ENCODE measurements at regions not wholly inside any gene's neighbourhood (a gene's known extent, or its start where the extent isn't known, plus 50 kb on each side); places are given as distances from the start of the nearest gene placed in this dataset.
"Not testable (repeated sequence)": the region's sequence is repeated elsewhere in the genome, so short reads cannot be mapped to it uniquely, and the experiment has no call there.

DNA sequence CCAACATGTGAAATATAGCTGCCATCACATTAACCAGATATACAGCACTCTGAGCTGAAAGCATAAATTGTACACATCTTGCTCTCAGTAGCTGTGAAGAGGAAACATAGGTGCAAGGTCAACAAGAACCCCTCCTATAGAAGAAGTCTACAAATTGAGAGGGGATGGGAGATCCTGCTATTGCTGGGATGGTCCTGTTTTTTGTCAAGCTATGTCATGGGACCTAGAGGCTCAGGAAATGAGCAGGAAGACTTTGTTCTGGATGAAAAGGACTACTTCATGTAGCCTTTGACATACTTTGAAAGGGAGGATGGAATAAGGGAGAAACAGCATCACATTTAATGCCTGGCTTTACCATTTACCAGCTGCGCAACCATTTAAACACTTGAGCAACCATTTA is 688.8 kb downstream of the TTLL7 start:
- H3K27ac Mint-ChIP-seq; H3K27me3 Mint-ChIP-seq; H3K4me3 Mint-ChIP-seq; H3K4me1 Mint-ChIP-seq (ENCODE audit: low read depth); H3K36me3 Mint-ChIP-seq; H3K9me3 Mint-ChIP-seq (ENCODE audit: low read depth): not testable (repeated sequence)

DNA sequence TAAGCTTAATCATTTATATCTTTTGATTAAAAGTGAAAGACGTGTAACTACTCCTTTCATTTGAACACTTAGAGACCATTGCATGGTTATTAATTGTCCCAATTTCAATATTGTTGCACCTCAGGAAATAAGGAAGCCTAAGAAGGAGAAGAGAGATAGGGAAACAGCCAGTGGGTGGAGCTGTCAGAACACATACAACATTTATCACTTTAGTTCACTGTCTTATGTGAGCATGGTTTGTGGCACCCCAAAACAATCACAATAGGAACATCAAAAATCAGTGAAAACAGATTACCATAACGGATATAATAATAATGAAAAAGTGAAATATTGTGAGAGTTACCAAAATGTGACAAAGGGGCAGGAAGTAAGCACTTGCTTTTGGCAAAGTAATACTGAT is 689.9 kb downstream of the TTLL7 start:
- not testable (repeated sequence) for H3K27ac Mint-ChIP-seq; H3K9me3 Mint-ChIP-seq (ENCODE audit: low read depth); H3K27me3 Mint-ChIP-seq; H3K4me3 Mint-ChIP-seq; H3K4me1 Mint-ChIP-seq (ENCODE audit: low read depth); H3K36me3 Mint-ChIP-seq

DNA sequence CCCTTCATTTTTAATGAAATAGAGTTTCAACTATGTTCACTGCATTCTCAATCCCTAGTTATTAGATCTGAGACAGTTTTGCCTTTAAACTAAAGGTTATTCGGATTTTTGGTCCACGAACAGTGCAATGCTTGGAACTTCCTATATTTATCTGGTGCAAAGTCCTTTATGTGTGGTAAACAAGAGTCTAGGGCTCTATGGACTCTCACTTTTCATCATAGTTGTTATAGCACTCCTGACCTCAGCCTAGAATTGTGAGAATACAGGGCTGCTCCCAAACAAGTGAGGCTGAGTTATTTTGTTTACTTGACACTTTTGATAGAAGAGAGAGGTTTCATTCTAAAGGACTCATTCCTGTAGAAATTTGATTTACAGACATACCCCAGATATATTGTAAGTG is 692.1 kb downstream of the TTLL7 start:
- not testable (repeated sequence) for H3K36me3 Mint-ChIP-seq; H3K9me3 Mint-ChIP-seq (ENCODE audit: low read depth); H3K4me1 Mint-ChIP-seq (ENCODE audit: low read depth); H3K4me3 Mint-ChIP-seq; H3K27me3 Mint-ChIP-seq; H3K27ac Mint-ChIP-seq

DNA sequence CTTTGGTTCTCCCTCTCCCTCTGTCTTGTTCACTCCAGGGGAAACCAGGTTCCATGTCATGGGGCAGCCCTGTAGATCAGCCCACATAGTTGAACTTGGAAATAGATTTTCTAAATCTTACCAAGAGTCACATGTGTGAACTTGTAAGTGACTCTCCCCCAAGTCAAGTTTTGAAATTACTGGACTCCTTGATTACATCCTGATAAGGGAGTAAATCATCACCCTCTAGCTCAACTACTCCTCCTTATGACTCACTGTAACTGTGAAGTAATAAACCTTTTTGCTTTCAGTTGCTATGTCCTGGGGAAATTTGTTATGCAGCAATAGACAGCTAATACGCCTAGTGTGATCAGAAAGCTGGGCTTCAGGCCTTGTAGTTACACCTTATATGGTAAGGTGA is 703.3 kb downstream of the TTLL7 start:
- not testable (repeated sequence) for H3K4me1 Mint-ChIP-seq (ENCODE audit: low read depth); H3K9me3 Mint-ChIP-seq (ENCODE audit: low read depth); H3K27me3 Mint-ChIP-seq; H3K27ac Mint-ChIP-seq; H3K36me3 Mint-ChIP-seq; H3K4me3 Mint-ChIP-seq

DNA sequence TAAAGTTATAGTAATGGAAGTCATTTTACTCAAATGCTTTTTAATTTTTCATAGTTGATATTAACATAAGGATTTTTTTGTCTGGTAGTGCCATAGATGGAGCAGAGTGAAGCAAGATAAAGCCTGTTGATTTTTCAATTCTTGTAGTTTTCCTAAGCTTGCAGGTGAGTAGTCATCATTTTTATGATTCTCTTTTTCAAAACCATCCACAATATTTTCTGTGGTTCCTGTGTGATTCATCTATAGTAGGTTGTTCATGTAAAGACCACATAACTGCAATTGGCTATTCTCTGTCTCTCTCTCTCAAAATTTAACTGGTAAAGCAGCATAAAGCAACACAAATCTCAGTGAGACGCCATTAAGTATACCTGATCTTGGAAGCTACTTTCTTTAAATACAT is 711.5 kb downstream of the TTLL7 start:
- H3K4me1 Mint-ChIP-seq (ENCODE audit: low read depth); H3K4me3 Mint-ChIP-seq; H3K9me3 Mint-ChIP-seq (ENCODE audit: low read depth); H3K36me3 Mint-ChIP-seq; H3K27me3 Mint-ChIP-seq; H3K27ac Mint-ChIP-seq: not testable (repeated sequence)

DNA sequence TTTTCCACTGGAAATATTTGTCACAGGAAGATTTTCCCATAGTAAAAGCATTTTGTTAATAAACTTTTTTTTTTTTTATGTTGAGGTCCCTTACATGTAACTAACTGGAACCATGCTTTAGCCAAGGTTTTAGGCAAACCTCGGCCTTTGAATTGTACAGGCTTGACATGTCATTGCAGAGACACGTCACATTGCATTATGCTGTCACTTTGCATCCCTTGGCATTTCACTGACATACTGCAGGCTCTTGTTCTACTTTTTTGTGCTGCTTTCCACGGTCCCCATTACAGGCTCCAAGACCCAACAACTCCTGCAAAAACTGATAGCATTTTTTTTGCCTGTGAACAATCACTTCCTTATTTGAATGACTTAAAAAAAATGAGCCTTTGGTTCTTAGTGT is 724.3 kb downstream of the TTLL7 start:
- not testable (repeated sequence) for H3K9me3 Mint-ChIP-seq (ENCODE audit: low read depth); H3K4me1 Mint-ChIP-seq (ENCODE audit: low read depth); H3K27ac Mint-ChIP-seq; H3K27me3 Mint-ChIP-seq; H3K4me3 Mint-ChIP-seq; H3K36me3 Mint-ChIP-seq

DNA sequence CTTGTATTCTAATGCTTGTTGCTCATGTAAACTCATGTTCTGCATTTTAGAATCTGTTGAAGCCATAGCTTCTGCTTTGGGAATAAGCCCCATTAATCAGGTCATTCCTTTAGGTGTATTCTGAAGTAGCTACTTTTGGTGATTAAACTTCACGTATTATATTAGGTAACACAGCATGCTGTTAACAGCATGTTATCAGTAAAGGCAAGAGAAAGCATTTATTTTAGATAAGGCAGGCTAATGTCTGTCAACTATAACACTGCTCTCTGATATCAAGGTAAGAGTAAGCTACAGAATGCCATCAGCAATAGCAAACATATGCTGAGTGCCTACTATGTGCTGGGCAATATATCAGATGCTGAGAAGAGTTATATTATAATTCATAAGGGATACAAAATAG is 726.4 kb downstream of the TTLL7 start:
- not testable (repeated sequence) for H3K4me1 Mint-ChIP-seq (ENCODE audit: low read depth); H3K27ac Mint-ChIP-seq; H3K36me3 Mint-ChIP-seq; H3K4me3 Mint-ChIP-seq; H3K9me3 Mint-ChIP-seq (ENCODE audit: low read depth); H3K27me3 Mint-ChIP-seq

DNA sequence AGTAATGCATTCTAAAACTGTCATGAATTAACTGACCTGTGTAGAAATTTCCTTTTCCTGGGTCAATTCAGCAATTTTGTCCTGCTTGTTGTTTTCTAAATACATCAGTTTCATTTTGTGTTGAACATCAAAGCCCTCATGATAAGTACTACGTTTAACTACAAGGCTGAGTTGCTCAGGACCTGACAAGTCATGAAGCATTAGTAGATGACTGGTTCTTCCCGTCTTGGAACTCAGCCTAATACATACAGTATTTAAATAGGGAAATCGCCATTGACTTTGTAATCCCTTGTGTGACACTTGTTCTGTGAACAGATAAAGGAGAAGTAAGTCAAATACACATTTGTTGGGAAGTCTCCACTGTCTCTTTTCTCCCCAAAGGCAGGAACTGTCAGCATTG is 727.1 kb downstream of the TTLL7 start:
- not testable (repeated sequence) for H3K9me3 Mint-ChIP-seq (ENCODE audit: low read depth); H3K27ac Mint-ChIP-seq; H3K4me3 Mint-ChIP-seq; H3K36me3 Mint-ChIP-seq; H3K4me1 Mint-ChIP-seq (ENCODE audit: low read depth); H3K27me3 Mint-ChIP-seq

DNA sequence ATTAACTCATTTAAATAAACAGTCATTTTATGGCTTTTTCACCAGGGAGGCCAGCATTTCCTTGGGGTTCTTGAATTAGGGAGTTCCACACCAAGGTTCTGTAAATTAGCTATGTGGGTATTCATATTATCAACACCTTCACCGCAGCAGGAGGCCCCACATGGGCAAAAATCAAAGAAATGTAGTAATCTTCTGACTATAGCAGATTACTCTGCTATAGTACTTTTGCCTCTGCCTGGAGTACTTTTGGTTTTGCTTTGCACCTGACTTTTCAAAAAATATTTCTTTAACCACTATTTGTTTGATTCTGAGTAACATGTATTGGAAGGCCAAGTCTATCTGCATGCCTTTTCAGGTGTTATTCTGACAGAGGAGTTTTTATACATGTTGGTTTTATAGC is 728.1 kb downstream of the TTLL7 start:
- H3K27ac Mint-ChIP-seq; H3K27me3 Mint-ChIP-seq; H3K4me3 Mint-ChIP-seq; H3K9me3 Mint-ChIP-seq (ENCODE audit: low read depth); H3K36me3 Mint-ChIP-seq; H3K4me1 Mint-ChIP-seq (ENCODE audit: low read depth): not testable (repeated sequence)

DNA sequence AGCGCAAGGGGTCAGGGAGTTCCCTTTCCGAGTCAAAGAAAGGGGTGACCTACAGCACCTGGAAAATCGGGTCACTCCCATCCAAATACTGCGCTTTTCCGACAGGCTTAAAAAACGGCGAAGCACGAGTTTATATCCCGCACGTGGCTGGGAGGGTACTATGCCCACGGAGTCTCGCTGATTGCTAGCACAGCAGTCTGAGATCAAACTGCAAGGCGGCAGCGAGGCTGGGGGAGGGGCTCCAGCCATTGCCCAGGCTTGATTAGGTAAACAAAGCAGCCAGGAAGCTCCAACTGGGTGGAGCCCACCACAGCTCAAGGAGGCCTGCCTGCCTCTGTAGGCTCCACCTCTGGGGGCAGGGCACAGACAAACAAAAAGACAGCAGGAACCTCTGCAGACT is 735.1 kb downstream of the TTLL7 start:
- H3K9me3 Mint-ChIP-seq (ENCODE audit: low read depth); H3K4me1 Mint-ChIP-seq (ENCODE audit: low read depth); H3K4me3 Mint-ChIP-seq; H3K27ac Mint-ChIP-seq; H3K36me3 Mint-ChIP-seq; H3K27me3 Mint-ChIP-seq: not testable (repeated sequence)

DNA sequence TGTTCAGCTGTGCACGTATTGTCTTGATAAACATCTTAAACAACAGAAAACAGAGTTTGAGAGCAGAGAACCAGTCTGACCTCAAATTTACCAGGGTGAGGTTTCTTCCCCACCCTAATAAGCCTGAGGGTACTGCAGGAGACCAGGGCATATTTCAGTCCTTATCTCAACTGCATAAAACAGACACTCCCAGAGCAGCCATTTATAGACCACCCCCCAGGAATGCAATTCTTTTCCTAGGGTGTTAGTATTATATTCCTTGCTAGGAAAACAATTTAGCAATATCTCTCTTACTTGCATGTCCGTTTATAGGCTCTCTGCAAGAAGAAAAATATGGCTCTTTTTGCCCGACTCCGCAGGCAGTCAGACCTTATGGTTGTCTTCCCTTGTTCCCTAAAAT is 747.2 kb downstream of the TTLL7 start:
- not testable (repeated sequence) for H3K27ac Mint-ChIP-seq; H3K4me3 Mint-ChIP-seq; H3K27me3 Mint-ChIP-seq; H3K4me1 Mint-ChIP-seq (ENCODE audit: low read depth); H3K36me3 Mint-ChIP-seq
- H3K9me3 Mint-ChIP-seq (ENCODE audit: low read depth), result peaks cover 11% of the 10 kb centered on the region

DNA sequence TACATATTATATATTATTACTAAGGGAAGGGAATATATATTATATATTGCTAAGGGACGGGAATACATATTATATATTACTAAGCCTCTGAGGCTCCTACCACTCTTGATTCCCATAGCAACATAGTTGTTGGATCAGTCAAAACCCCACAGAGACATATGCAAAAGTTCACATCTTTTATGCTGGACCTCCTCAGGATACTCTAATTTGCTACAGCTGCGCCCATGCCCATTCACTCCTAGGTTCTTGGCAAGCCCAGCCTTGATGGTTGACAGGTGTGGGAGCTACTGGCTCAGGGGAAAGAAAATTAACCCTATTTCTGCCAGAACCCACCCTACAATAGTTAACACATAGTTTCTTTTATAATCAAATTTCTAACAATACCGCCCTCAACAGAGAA is 752.2 kb downstream of the TTLL7 start:
- not testable (repeated sequence) for H3K4me1 Mint-ChIP-seq (ENCODE audit: low read depth); H3K27ac Mint-ChIP-seq; H3K27me3 Mint-ChIP-seq; H3K9me3 Mint-ChIP-seq (ENCODE audit: low read depth); H3K4me3 Mint-ChIP-seq; H3K36me3 Mint-ChIP-seq

DNA sequence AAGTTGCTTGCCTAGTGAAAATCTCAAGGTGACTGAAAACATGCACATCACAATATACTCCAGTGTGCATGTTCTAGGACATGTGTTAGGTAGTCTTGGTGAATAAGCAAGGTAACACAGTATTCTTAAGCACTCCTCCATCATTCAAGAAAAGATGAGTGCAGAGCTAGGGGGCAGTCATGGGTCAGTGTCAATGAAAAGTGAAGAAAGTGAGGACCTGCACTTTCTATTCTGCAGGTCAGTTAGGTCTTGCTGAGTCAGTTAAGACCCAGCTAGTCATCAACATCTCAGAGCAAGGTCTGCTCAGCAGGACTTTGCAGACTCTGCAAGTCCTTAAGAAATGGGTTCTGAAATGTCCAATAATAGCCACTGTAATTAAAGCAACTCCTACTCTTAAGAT is 754.1 kb downstream of the TTLL7 start:
- not testable (repeated sequence) for H3K36me3 Mint-ChIP-seq; H3K4me3 Mint-ChIP-seq; H3K27ac Mint-ChIP-seq; H3K9me3 Mint-ChIP-seq (ENCODE audit: low read depth); H3K4me1 Mint-ChIP-seq (ENCODE audit: low read depth); H3K27me3 Mint-ChIP-seq

DNA sequence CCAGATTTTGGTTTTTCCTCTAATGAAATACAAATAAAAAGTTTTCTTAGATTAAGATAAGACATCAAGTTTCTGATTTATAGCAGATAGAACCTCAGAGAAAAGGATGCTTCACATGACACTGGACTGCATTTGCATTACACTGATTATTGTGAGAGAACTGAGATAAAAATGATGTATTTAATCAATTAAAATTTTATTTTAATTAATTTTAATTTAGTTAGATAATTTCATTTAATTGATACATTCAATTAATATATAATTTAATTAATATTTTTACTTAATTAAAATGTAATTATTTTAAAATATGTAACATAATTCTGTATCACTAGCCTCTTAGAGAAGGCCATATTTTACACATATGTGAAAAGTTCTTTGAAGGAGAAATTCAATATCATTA is 759.4 kb downstream of the TTLL7 start:
- H3K9me3 Mint-ChIP-seq (ENCODE audit: low read depth); H3K27ac Mint-ChIP-seq; H3K4me1 Mint-ChIP-seq (ENCODE audit: low read depth); H3K36me3 Mint-ChIP-seq; H3K27me3 Mint-ChIP-seq; H3K4me3 Mint-ChIP-seq: not testable (repeated sequence)

DNA sequence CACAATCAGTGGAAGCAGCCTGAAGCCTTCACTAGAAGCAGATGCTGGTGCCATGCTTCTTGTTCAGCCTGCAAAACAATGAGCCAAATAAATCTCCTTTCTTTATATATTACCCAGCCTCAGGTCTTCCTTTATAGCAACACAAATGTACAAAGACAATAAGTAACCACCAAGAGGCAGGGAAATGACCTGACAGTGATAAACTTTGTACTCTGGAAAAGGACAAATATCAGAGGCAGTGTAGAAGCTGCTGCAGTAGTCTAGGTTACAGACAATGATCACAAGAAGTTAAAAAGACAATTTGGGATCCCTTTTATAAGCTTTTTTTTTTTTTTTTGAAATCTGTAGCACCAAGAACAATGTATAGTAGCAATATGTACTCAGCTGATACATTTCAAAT is 760.3 kb downstream of the TTLL7 start:
- H3K36me3 Mint-ChIP-seq; H3K9me3 Mint-ChIP-seq (ENCODE audit: low read depth); H3K27ac Mint-ChIP-seq; H3K4me3 Mint-ChIP-seq; H3K4me1 Mint-ChIP-seq (ENCODE audit: low read depth); H3K27me3 Mint-ChIP-seq: not testable (repeated sequence)

DNA sequence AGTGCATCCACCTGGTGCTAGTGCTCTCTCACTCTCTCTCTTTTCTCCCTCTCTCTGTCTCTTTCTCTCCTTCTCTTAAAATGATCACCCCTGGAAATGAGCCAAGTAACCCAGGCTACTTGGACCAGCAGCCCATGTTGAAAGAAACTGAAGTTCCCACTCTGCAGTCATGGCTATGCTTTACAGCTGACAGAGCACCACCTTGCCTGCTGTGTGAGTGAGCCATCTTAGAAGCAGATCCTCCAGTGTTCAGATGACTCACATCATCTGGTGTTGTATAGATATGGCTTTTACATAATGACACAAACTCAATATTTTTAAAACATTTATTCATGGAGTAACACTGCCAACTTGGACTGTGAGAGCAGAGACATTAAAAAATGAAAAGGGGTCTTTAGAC is 779.1 kb downstream of the TTLL7 start:
- H3K36me3 Mint-ChIP-seq; H3K27me3 Mint-ChIP-seq; H3K4me1 Mint-ChIP-seq (ENCODE audit: low read depth); H3K9me3 Mint-ChIP-seq (ENCODE audit: low read depth); H3K27ac Mint-ChIP-seq; H3K4me3 Mint-ChIP-seq: not testable (repeated sequence)

DNA sequence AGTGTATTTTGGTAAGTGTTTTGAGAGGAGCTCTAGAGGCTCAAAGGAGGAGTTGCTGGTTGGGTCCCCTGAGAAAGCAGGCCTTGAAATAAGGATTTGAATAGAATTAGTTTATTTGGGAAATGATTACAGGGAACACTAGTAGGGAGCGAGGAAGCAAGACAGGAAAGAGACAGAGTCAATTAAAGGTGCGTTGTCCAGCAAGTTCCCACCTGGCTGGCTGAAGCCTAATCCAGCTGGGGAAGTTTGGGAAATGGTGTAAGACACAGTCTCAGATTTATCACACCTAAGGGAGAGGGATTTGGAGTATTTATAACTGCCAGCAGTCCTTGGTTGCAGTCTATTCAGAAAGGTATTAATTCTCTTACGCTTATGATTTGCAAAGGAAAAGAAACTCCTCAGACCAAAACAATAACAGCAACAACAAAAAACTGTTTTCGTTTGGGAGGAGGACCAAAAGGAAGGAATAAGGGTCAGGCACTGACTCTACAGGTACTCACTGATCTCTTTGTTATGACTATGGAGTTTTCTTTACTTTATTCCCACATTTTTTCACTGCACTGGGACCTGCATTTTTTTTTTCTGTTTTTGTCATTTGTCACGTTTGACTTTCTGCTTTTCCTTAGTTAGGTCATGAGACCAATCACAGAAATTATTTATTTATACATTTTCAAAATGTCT is 780.8 kb downstream of the TTLL7 start:
- not testable (repeated sequence) for H3K36me3 Mint-ChIP-seq; H3K27me3 Mint-ChIP-seq; H3K27ac Mint-ChIP-seq; H3K9me3 Mint-ChIP-seq (ENCODE audit: low read depth); H3K4me1 Mint-ChIP-seq (ENCODE audit: low read depth); H3K4me3 Mint-ChIP-seq
